Activated T-helper 2 cell treated with anti-CD3 and anti-CD28 coated beads, Interferon-gamma antibody, Interleukin-2, Interleukin-4, amounts not matched to agents 10 μg/mL and 5 μg/mL and 100 μg/mL, durations not matched to agents 14 hours and 24 hours and 36 hours (primary cell): ENCODE measurements at regions not wholly inside any gene's neighbourhood (a gene's known extent, or its start where the extent isn't known, plus 50 kb on each side); places are given as distances from the start of the nearest gene placed in this dataset.
"Not testable (repeated sequence)": the region's sequence is repeated elsewhere in the genome, so short reads cannot be mapped to it uniquely, and the experiment has no call there.

Source experiments
- DNase-seq: peaks from one replicate; pipeline ENCODE4 v3.0.0; 2021; ENCODE audit warnings: low spot score
- H3K27ac Mint-ChIP-seq: one replicate; pipeline ENCODE4 v1.8.0; 2021; ENCODE audit warnings: mixed read lengths
- H3K27me3 Mint-ChIP-seq: one replicate; pipeline ENCODE4 v1.8.0; 2021; ENCODE audit warnings: low read depth, mixed read lengths
- H3K36me3 Mint-ChIP-seq: one replicate; pipeline ENCODE4 v1.8.0; 2021; ENCODE audit warnings: low read depth, mixed read lengths
- H3K4me1 Mint-ChIP-seq: one replicate; pipeline ENCODE4 v1.8.0; 2021; ENCODE audit warnings: low read depth, mixed read lengths
- H3K4me3 Mint-ChIP-seq: one replicate; pipeline ENCODE4 v1.8.0; 2021; ENCODE audit warnings: low read depth, mild to moderate bottlenecking, moderate library complexity, mixed read lengths
- H3K9me3 Mint-ChIP-seq: one replicate; pipeline ENCODE4 v1.8.0; 2021; ENCODE audit warnings: mixed read lengths
- intact Hi-C: fragments of 100-400 bp; cut with micrococcal nuclease; formaldehyde crosslinking; loops from one replicate; pipeline ENCODE4 v1.15.1; 2023

GRCh38 chr4:62640296-62640695 lies 1440.2 kb downstream of the ADGRL3 start:
- Mint-ChIP-seq H3K9me3 (peaks cover 10% of the 10 kb centered on the region), H3K27me3 (no peaks in the 10 kb centered on the region), H3K27ac (no peak overlapping the region), H3K4me3 (no peak overlapping the region), H3K4me1 (no peaks in the 10 kb centered on the region), H3K36me3 (no peaks in the 10 kb centered on the region)
- no peak for DNase-seq
- intact Hi-C loops: no loop called here

- Mint-ChIP-seq H3K4me3 (no peak overlapping the region), H3K4me1 (no peaks in the 10 kb centered on the region), H3K9me3 (peaks cover 28% of the 10 kb centered on the region), H3K36me3 (no peaks in the 10 kb centered on the region), H3K27ac (no peak overlapping the region), H3K27me3 (no peaks in the 10 kb centered on the region)
- DNase-seq: no peak
- intact Hi-C loops: no loop called here
These were observed 1427.5 kb downstream of the ADGRL3 start for GRCh38 chr4:62627671-62628070.

GRCh38 chr4:62627141-62627540 lies 1427.0 kb downstream of the ADGRL3 start:
- DNase-seq: no peak
- H3K4me1 Mint-ChIP-seq: no peaks in the 10 kb centered on the region
- H3K9me3 Mint-ChIP-seq: peaks cover 26% of the 10 kb centered on the region
- H3K27me3 Mint-ChIP-seq: no peaks in the 10 kb centered on the region
- H3K36me3 Mint-ChIP-seq: no peaks in the 10 kb centered on the region
- intact Hi-C loops: no loop called here
- no peak overlapping the region for H3K27ac Mint-ChIP-seq
- no peak overlapping the region for H3K4me3 Mint-ChIP-seq

- Mint-ChIP-seq H3K27ac (no peak overlapping the region), H3K27me3 (no peaks in the 10 kb centered on the region), H3K4me3 (no peak overlapping the region), H3K36me3 (no peaks in the 10 kb centered on the region), H3K4me1 (no peaks in the 10 kb centered on the region), H3K9me3 (peaks cover 40% of the 10 kb centered on the region)
- intact Hi-C loops: no loop called here
- DNase-seq: no peak
These were observed 1422.0 kb downstream of the ADGRL3 start for GRCh38 chr4:62622089-62622488.

GRCh38 chr4:62619971-62620370 lies 1419.8 kb downstream of the ADGRL3 start:
- Mint-ChIP-seq H3K4me3 (no peak overlapping the region), H3K9me3 (peaks cover 43% of the 10 kb centered on the region), H3K36me3 (no peaks in the 10 kb centered on the region), H3K4me1 (no peaks in the 10 kb centered on the region), H3K27me3 (no peaks in the 10 kb centered on the region), H3K27ac (no peak overlapping the region)
- DNase-seq: no peak
- intact Hi-C loops: no loop called here

- DNase-seq: no peak
- Mint-ChIP-seq H3K4me1 (no peaks in the 10 kb centered on the region), H3K36me3 (no peaks in the 10 kb centered on the region), H3K27ac (no peak overlapping the region), H3K9me3 (peaks cover 29% of the 10 kb centered on the region), H3K4me3 (no peak overlapping the region), H3K27me3 (no peaks in the 10 kb centered on the region)
- intact Hi-C loops: no loop called here
These were observed 1417.9 kb downstream of the ADGRL3 start for GRCh38 chr4:62618042-62618441.

- Mint-ChIP-seq H3K4me3 (no peak overlapping the region), H3K4me1 (no peaks in the 10 kb centered on the region), H3K27ac (no peak overlapping the region), H3K27me3 (no peaks in the 10 kb centered on the region), H3K9me3 (peaks cover 12% of the 10 kb centered on the region), H3K36me3 (no peaks in the 10 kb centered on the region)
- DNase-seq: no peak
- intact Hi-C loops: no loop called here
These were observed 1401.6 kb downstream of the ADGRL3 start for GRCh38 chr4:62601737-62602136.

GRCh38 chr4:62595265-62595664 lies 1395.1 kb downstream of the ADGRL3 start:
- DNase-seq, H3K36me3 Mint-ChIP-seq, intact Hi-C loops, H3K4me3 Mint-ChIP-seq, H3K27ac Mint-ChIP-seq, H3K27me3 Mint-ChIP-seq, H3K4me1 Mint-ChIP-seq: not testable (repeated sequence)
- H3K9me3 Mint-ChIP-seq: peaks cover 19% of the 10 kb centered on the region

GRCh38 chr4:62591756-62592155 lies 1391.6 kb downstream of the ADGRL3 start:
- peaks cover 33% of the 10 kb centered on the region for H3K9me3 Mint-ChIP-seq
- H3K4me3 Mint-ChIP-seq: no peak overlapping the region
- H3K36me3 Mint-ChIP-seq: no peaks in the 10 kb centered on the region
- no peaks in the 10 kb centered on the region for H3K27me3 Mint-ChIP-seq
- DNase-seq: no peak
- intact Hi-C loops: no loop called here
- H3K27ac Mint-ChIP-seq: no peak overlapping the region
- no peaks in the 10 kb centered on the region for H3K4me1 Mint-ChIP-seq

GRCh38 chr4:62588671-62589070 lies 1388.5 kb downstream of the ADGRL3 start:
- intact Hi-C loops: no loop called here
- Mint-ChIP-seq H3K27me3 (no peaks in the 10 kb centered on the region), H3K9me3 (peaks cover 41% of the 10 kb centered on the region), H3K27ac (no peak overlapping the region), H3K4me1 (no peaks in the 10 kb centered on the region), H3K36me3 (no peaks in the 10 kb centered on the region), H3K4me3 (no peak overlapping the region)
- DNase-seq: no peak

GRCh38 chr4:62571494-62571893 lies 1371.4 kb downstream of the ADGRL3 start:
- Mint-ChIP-seq H3K9me3 (peaks cover 47% of the 10 kb centered on the region), H3K4me1 (no peaks in the 10 kb centered on the region), H3K27me3 (no peaks in the 10 kb centered on the region), H3K4me3 (no peak overlapping the region), H3K27ac (no peak overlapping the region), H3K36me3 (no peaks in the 10 kb centered on the region)
- intact Hi-C loops: no loop called here
- no peak for DNase-seq

- Mint-ChIP-seq H3K9me3 (peaks cover 31% of the 10 kb centered on the region), H3K27ac (no peak overlapping the region), H3K4me3 (no peak overlapping the region), H3K27me3 (no peaks in the 10 kb centered on the region), H3K4me1 (no peaks in the 10 kb centered on the region), H3K36me3 (no peaks in the 10 kb centered on the region)
- intact Hi-C loops: no loop called here
- no peak for DNase-seq
These were observed 1360.7 kb downstream of the ADGRL3 start for GRCh38 chr4:62560858-62561257.

- no peak for DNase-seq
- H3K27me3 Mint-ChIP-seq: no peaks in the 10 kb centered on the region
- H3K9me3 Mint-ChIP-seq: peaks cover 39% of the 10 kb centered on the region
- no peaks in the 10 kb centered on the region for H3K36me3 Mint-ChIP-seq
- intact Hi-C loops: no loop called here
- H3K4me3 Mint-ChIP-seq: no peak overlapping the region
- no peak overlapping the region for H3K27ac Mint-ChIP-seq
- no peaks in the 10 kb centered on the region for H3K4me1 Mint-ChIP-seq
These were observed 1350.0 kb downstream of the ADGRL3 start for GRCh38 chr4:62550121-62550520.

GRCh38 chr4:62549601-62550000 lies 1349.5 kb downstream of the ADGRL3 start:
- H3K9me3 Mint-ChIP-seq: peaks cover 34% of the 10 kb centered on the region

More at GRCh38 chr4:62549601-62550000, 1349.5 kb downstream of the ADGRL3 start:
- DNase-seq: no peak
- Mint-ChIP-seq H3K4me1 (no peaks in the 10 kb centered on the region), H3K27ac (no peak overlapping the region), H3K4me3 (no peak overlapping the region), H3K27me3 (no peaks in the 10 kb centered on the region), H3K36me3 (no peaks in the 10 kb centered on the region)
- intact Hi-C loops: no loop called here
